ENCODE measurements at regions not wholly inside any gene's neighbourhood (a gene's known extent, or its start where the extent isn't known, plus 50 kb on each side); places are given as distances from the start of the nearest gene placed in this dataset.

- no peak for TF ChIP-seq EZH2 (IDR thresholded peaks at IDR 0.05; ENCODE audit: borderline replicate concordance, low read depth, low read length, poor library complexity, severe bottlenecking)
- TF ChIP-seq, protein P1, sequence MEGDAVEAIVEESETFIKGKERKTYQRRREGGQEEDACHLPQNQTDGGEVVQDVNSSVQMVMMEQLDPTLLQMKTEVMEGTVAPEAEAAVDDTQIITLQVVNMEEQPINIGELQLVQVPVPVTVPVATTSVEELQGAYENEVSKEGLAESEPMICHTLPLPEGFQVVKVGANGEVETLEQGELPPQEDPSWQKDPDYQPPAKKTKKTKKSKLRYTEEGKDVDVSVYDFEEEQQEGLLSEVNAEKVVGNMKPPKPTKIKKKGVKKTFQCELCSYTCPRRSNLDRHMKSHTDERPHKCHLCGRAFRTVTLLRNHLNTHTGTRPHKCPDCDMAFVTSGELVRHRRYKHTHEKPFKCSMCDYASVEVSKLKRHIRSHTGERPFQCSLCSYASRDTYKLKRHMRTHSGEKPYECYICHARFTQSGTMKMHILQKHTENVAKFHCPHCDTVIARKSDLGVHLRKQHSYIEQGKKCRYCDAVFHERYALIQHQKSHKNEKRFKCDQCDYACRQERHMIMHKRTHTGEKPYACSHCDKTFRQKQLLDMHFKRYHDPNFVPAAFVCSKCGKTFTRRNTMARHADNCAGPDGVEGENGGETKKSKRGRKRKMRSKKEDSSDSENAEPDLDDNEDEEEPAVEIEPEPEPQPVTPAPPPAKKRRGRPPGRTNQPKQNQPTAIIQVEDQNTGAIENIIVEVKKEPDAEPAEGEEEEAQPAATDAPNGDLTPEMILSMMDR (conservative IDR thresholded peaks at IDR 0.05; ENCODE audit: low read depth, low read length): no peak
Measured at GRCh38 chr9:91043056-91043810, 241.6 kb downstream of the SYK start.
